Activated T-cell treated with anti-CD3 and anti-CD28 coated beads, Interleukin-2, amount 50 U/mL, for 4 hours (primary cell): ENCODE measurements at regions not wholly inside any gene's neighbourhood (a gene's known extent, or its start where the extent isn't known, plus 50 kb on each side); places are given as distances from the start of the nearest gene placed in this dataset.
"Not testable (repeated sequence)": the region's sequence is repeated elsewhere in the genome, so short reads cannot be mapped to it uniquely, and the experiment has no call there.

Experiments used
- ATAC-seq, 2 donors: fragments of 200-7000 bp; cut with Tn5 transposase; one replicate each; pipeline ENCODE4 v1.10.0; 2021
- DNase-seq: peaks from one replicate; pipeline ENCODE4 v3.0.0-alpha.2; 2020
- H3K27me3 Mint-ChIP-seq: one replicate; pipeline ENCODE4 v1.8.0; 2021; ENCODE audit warnings: low read depth, mixed read lengths
- H3K36me3 Mint-ChIP-seq: one replicate; pipeline ENCODE4 v1.8.0; 2022; ENCODE audit warnings: mixed read lengths; ENCODE audit not compliant: insufficient read depth
- H3K4me1 Mint-ChIP-seq: one replicate; pipeline ENCODE4 v1.8.0; 2021; ENCODE audit warnings: low read depth, mixed read lengths
- H3K4me3 Mint-ChIP-seq: one replicate; pipeline ENCODE4 v1.8.0; 2021; ENCODE audit warnings: mild to moderate bottlenecking, moderate library complexity, mixed read lengths
- H3K9me3 Mint-ChIP-seq: one replicate; pipeline ENCODE4 v1.8.0; 2021; ENCODE audit warnings: mixed read lengths

- Mint-ChIP-seq H3K27me3 (peaks cover 4% of the 10 kb centered on the region), H3K4me1 (no peaks in the 10 kb centered on the region), H3K36me3 (no peaks in the 10 kb centered on the region), H3K9me3 (peaks cover 15% of the 10 kb centered on the region), H3K4me3 (no peak overlapping the region)
- DNase-seq, result no peak
- ATAC-seq, result no peak
Measured at GRCh38 chr5:115709585-115709984, 83.7 kb upstream of the TMED7 start.

GRCh38 chr5:115708819-115709477, 83.1 kb upstream of the TMED7 start:
- Mint-ChIP-seq H3K36me3 (no peaks in the 10 kb centered on the region), H3K4me3 (no peak overlapping the region), H3K4me1 (no peaks in the 10 kb centered on the region), H3K9me3 (peaks cover 15% of the 10 kb centered on the region), H3K27me3 (peaks cover 3% of the 10 kb centered on the region)
- ATAC-seq, result no peak
- DNase-seq, result no peak

GRCh38 chr5:115703514-115703913, 77.7 kb upstream of the TMED7 start:
- no peaks in the 10 kb centered on the region for H3K4me1 Mint-ChIP-seq
- no peaks in the 10 kb centered on the region for H3K9me3 Mint-ChIP-seq
- no peak overlapping the region for H3K4me3 Mint-ChIP-seq
- no peaks in the 10 kb centered on the region for H3K36me3 Mint-ChIP-seq
- H3K27me3 Mint-ChIP-seq, result peaks cover 13% of the 10 kb centered on the region
- DNase-seq, result no peak
- no peak for ATAC-seq

DNA sequence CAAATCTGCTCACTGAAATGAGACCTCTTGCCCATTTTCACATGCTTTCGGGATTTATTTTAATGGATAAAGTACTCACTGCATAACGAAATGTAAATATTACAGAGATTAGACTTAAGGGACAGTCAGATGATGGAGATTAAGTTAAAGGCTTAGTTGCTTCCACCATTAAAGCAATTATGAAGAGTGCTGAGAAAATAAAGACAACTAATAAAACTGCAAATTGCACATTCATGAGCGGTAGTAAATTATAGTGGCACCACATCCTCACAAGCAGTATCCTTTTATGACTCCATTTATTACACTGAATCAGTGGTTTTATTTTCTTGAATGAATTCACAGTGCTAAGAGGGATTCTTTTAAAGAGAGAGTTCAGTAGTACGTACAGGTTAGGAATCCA, 76.2 kb upstream of the TMED7 start:
- ATAC-seq (no peak), DNase-seq (no peak)
- Mint-ChIP-seq H3K36me3 (no peaks in the 10 kb centered on the region), H3K27me3 (peaks cover 13% of the 10 kb centered on the region), H3K9me3 (no peaks in the 10 kb centered on the region), H3K4me1 (no peaks in the 10 kb centered on the region), H3K4me3 (no peak overlapping the region)

GRCh38 chr5:115699967-115700366, 74.1 kb upstream of the TMED7 start:
- no peak for DNase-seq
- Mint-ChIP-seq H3K27me3 (peaks cover 17% of the 10 kb centered on the region), H3K4me1 (no peaks in the 10 kb centered on the region), H3K4me3 (no peak overlapping the region), H3K9me3 (no peaks in the 10 kb centered on the region), H3K36me3 (no peaks in the 10 kb centered on the region)
- ATAC-seq, result no peak

DNA sequence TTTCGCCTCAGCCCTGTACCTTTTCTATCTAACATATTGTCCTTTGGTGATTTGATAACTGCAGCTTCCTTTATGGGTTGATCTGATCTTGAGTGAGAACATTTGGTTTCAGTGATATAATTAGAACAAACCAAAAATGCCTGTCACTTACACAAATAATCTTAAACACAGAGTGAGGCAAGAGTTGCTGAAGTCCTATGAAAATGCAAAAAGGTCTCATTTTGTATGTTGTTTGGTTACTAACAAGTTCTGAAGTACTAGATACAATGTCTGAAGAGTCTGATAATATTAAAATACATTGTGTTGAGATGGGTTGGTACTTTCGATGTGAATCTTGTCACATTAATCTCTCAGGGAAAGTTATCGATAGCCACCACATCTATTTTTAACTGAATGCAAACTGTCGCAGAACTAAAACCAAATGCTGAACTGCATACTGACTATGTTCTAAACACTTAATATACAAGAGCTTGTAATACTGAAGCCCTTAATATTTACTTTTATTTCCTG, 70.4 kb upstream of the TMED7 start:
- Mint-ChIP-seq H3K4me3 (no peak overlapping the region), H3K27me3 (peaks cover 28% of the 10 kb centered on the region), H3K36me3 (no peaks in the 10 kb centered on the region), H3K4me1 (no peaks in the 10 kb centered on the region), H3K9me3 (no peaks in the 10 kb centered on the region)
- ATAC-seq (no peak), DNase-seq (no peak)

DNA sequence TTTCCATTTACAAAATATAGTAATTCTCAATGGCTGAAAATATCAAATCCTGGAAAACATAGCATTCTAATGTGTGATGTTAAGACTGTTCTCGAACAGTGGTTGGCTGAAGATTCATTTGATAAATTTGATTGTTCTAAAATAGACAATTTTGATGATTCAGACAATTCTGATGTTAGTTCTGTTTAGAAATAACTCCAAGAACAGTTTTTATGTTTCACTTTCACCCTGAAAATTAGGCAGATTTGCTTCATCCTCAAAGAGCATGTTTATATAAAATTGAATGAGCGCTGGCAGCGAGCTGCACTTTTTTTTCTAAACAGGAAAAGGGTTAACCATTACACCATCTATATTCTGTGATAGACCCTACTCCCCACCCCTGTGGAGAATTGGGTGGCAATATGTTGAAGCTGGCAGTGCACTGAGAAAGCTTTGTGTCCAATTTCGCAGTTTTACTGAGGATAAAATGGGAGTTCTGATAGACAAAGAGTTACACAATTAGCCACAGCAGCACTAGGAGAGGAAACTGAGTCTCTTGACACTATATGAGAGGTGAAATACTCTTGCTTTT, 69.6 kb upstream of the TMED7 start:
- Mint-ChIP-seq H3K27me3 (peaks cover 23% of the 10 kb centered on the region), H3K4me1 (no peaks in the 10 kb centered on the region), H3K9me3 (no peaks in the 10 kb centered on the region), H3K4me3 (no peak overlapping the region), H3K36me3 (no peaks in the 10 kb centered on the region)
- DNase-seq (no peak), ATAC-seq (no peak)

- not testable (repeated sequence) for ATAC-seq, H3K4me1 Mint-ChIP-seq, H3K4me3 Mint-ChIP-seq, H3K9me3 Mint-ChIP-seq, DNase-seq, H3K36me3 Mint-ChIP-seq
- H3K27me3 Mint-ChIP-seq, result peaks cover 32% of the 10 kb centered on the region
Measured at GRCh38 chr5:115691814-115692213, 66.0 kb upstream of the TMED7 start.

- H3K9me3 Mint-ChIP-seq, result no peaks in the 10 kb centered on the region
- no peaks in the 10 kb centered on the region for H3K36me3 Mint-ChIP-seq
- no peak overlapping the region for H3K4me3 Mint-ChIP-seq
- DNase-seq, result no peak
- H3K27me3 Mint-ChIP-seq, result peaks cover 17% of the 10 kb centered on the region
- ATAC-seq, result no peak
- H3K4me1 Mint-ChIP-seq, result no peaks in the 10 kb centered on the region
Measured at GRCh38 chr5:115686738-115687074, 60.9 kb upstream of the TMED7 start.

GRCh38 chr5:115686051-115686737, 60.4 kb upstream of the TMED7 start:
- Mint-ChIP-seq H3K9me3 (no peaks in the 10 kb centered on the region), H3K27me3 (peaks cover 17% of the 10 kb centered on the region), H3K4me1 (no peaks in the 10 kb centered on the region), H3K36me3 (no peaks in the 10 kb centered on the region), H3K4me3 (no peak overlapping the region)
- no peak for DNase-seq
- ATAC-seq, result no peak

DNA sequence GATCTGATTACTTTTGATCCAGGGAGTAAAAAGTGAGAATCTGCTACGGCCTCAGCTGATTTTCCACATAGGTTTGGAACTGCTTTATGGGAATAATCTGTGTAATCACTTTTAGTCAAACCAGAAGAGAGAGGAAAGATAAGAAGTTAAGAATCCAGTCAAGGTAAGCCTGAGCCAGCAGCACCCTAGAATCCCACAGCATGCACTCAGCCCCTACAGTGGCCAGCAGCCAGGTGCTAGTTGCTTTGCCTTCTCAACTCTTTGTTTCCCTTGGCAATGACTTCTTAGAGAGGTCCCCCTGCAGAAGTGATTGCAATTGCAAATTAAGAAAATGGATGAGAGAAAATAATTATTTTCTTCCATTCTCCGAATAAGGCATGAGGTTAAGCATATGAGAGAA, 59.7 kb upstream of the TMED7 start:
- Mint-ChIP-seq H3K36me3 (no peaks in the 10 kb centered on the region), H3K4me1 (no peaks in the 10 kb centered on the region), H3K9me3 (no peaks in the 10 kb centered on the region), H3K4me3 (no peak overlapping the region), H3K27me3 (peaks cover 17% of the 10 kb centered on the region)
- no peak for ATAC-seq
- no peak for DNase-seq

GRCh38 chr5:115684513-115685037, 58.7 kb upstream of the TMED7 start:
- DNase-seq, result no peak
- Mint-ChIP-seq H3K27me3 (peaks cover 9% of the 10 kb centered on the region), H3K4me1 (no peaks in the 10 kb centered on the region), H3K9me3 (no peaks in the 10 kb centered on the region), H3K36me3 (no peaks in the 10 kb centered on the region), H3K4me3 (no peak overlapping the region)
- no peak for ATAC-seq

- no peaks in the 10 kb centered on the region for H3K9me3 Mint-ChIP-seq
- H3K36me3 Mint-ChIP-seq, result no peaks in the 10 kb centered on the region
- DNase-seq (no peak), ATAC-seq (no peak)
- no peaks in the 10 kb centered on the region for H3K4me1 Mint-ChIP-seq
- H3K4me3 Mint-ChIP-seq, result no peak overlapping the region
- peaks cover 6% of the 10 kb centered on the region for H3K27me3 Mint-ChIP-seq
Measured at GRCh38 chr5:115683081-115683480, 57.2 kb upstream of the TMED7 start.
